ENCODE measurements at regions not wholly inside any gene's neighbourhood (a gene's known extent, or its start where the extent isn't known, plus 50 kb on each side); places are given as distances from the start of the nearest gene placed in this dataset.

GRCh38 chr4:60173103-60173502, 1027.0 kb upstream of the ADGRL3 start:
- TF ChIP-seq CTCF (conservative IDR thresholded peaks at IDR 0.05; ENCODE audit: low read length): no peak
- no peak for TF ChIP-seq EZH2phosphoT487 (IDR thresholded peaks at IDR 0.05; ENCODE audit: borderline replicate concordance)
